Gastrocnemius medialis (tissue), 4 donors: ENCODE measurements at regions not wholly inside any gene's neighbourhood (a gene's known extent, or its start where the extent isn't known, plus 50 kb on each side); places are given as distances from the start of the nearest gene placed in this dataset.

Experiments used
- ATAC-seq, 2 donors: fragments of 150-250 bp; one replicate each; pipeline ENCODE4 v1.9.1; 2016
- DNase-seq, 2 donors: peaks; one replicate each; pipeline ENCODE4 v3.0.0-alpha.2; 2019
- H3K27ac ChIP-seq, 4 donors: fragments of 200-600 bp; sonication (generic); 1 replicate in 1 of 4; 2 replicates in 3 of 4; pipeline ENCODE4 v1.5.1; 2016 to 2018; ENCODE audit warnings: mild to moderate bottlenecking in 2 of 4, moderate library complexity in 1 of 4
- H3K27me3 ChIP-seq, 3 donors: fragments of 200-600 bp; sonication (generic) in 2 of 3; 1 replicate in 1 of 3; 2 replicates in 2 of 3; pipeline versions ENCODE4 v1.5.1 to v1.6.0; 2016 to 2019; ENCODE audit warnings: mild to moderate bottlenecking in 1 of 3, moderate library complexity in 1 of 3
- H3K36me3 ChIP-seq, 2 donors: fragments of 200-600 bp; sonication (generic) in 1 of 2; one replicate each; pipeline ENCODE4 v1.5.1; 2017 to 2018
- H3K4me1 ChIP-seq, 2 donors: fragments of 200-600 bp; sonication (generic) in 1 of 2; one replicate each; pipeline ENCODE4 v1.5.1; 2016 to 2017; ENCODE audit warnings: mild to moderate bottlenecking in 2 of 2
- H3K4me3 ChIP-seq, 4 donors: fragments of 200-600 bp; sonication (generic) in 3 of 4; 1 replicate in 1 of 4; 2 replicates in 3 of 4; pipeline ENCODE4 v1.5.1; 2016 to 2019; ENCODE audit warnings: mild to moderate bottlenecking in 2 of 4
- H3K9me3 ChIP-seq, 3 donors: fragments of 200-600 bp; sonication (generic) in 2 of 3; 1 replicate in 1 of 3; 2 replicates in 2 of 3; pipeline ENCODE4 v1.5.1; 2016 to 2019
- CTCF ChIP-seq, 5 experiments: fragments of 450-650 bp in 3 of 5; fragments of 200-600 bp in 2 of 5; sonication (generic) in 2 of 5; IDR thresholded peaks in 4 of 5; conservative IDR thresholded peaks in 1 of 5; 1 replicate in 4 of 5; 2 replicates in 1 of 5; pipeline ENCODE4 v1.5.1; 2016 to 2019; ENCODE audit warnings: antibody characterized with exemption in 5 of 5, mild to moderate bottlenecking in 3 of 5, moderate library complexity in 3 of 5
- POLR2A ChIP-seq, 2 donors: fragments of 450-650 bp; IDR thresholded peaks; one replicate each; pipeline ENCODE4 v1.6.1; 2017; ENCODE audit warnings: antibody characterized with exemption in 2 of 2, mild to moderate bottlenecking in 2 of 2, moderate library complexity in 2 of 2
- in situ Hi-C, 4 donors: fragments of 200-750 bp; cut with MboI; loops; one replicate each; pipeline versions ENCODE4 v1.15.0 to v1.8.0; 2017; ENCODE audit warnings: low sequenced_read_pairs in 4 of 4
- intact Hi-C: fragments of 100-400 bp; cut with DNase I; formaldehyde crosslinking; loops from one replicate; pipeline ENCODE4 v1.15.1; 2023; ENCODE audit warnings: low total_unique reads

- H3K27me3 ChIP-seq: no peaks in the 10 kb centered on the region
- no peak overlapping the region for H3K27ac ChIP-seq
- no peaks in the 10 kb centered on the region for H3K36me3 ChIP-seq
- TF ChIP-seq CTCF (IDR thresholded peaks at IDR 0.05 in 4 of 5, conservative IDR thresholded peaks at IDR 0.05 in 1 of 5): no peak
- in situ Hi-C loops (no loop called here), intact Hi-C loops (no loop called here)
- H3K4me1 ChIP-seq: no peaks in the 10 kb centered on the region
- no peak overlapping the region for H3K4me3 ChIP-seq
- DNase-seq: no peak
- ATAC-seq: no peak
- no peaks in the 10 kb centered on the region for H3K9me3 ChIP-seq
These were observed 282.2 kb upstream of the ATP5MC3 start for GRCh38 chr2:175463589-175464310.

GRCh38 chr2:175463169-175463568 lies 281.7 kb upstream of the ATP5MC3 start:
- TF ChIP-seq CTCF (IDR thresholded peaks at IDR 0.05 in 4 of 5, conservative IDR thresholded peaks at IDR 0.05 in 1 of 5) (no peak), POLR2A (IDR thresholded peaks at IDR 0.05) (no peak)
- no peak for ATAC-seq
- in situ Hi-C loops: no loop called here

GRCh38 chr2:175462246-175462645 lies 280.7 kb upstream of the ATP5MC3 start:
- no peak overlapping the region for H3K4me3 ChIP-seq
- intact Hi-C loops (no loop called here), in situ Hi-C loops (no loop called here)
- no peak for TF ChIP-seq CTCF (IDR thresholded peaks at IDR 0.05 in 4 of 5, conservative IDR thresholded peaks at IDR 0.05 in 1 of 5)
- TF ChIP-seq POLR2A (IDR thresholded peaks at IDR 0.05): no peak
- ATAC-seq (no peak), DNase-seq (no peak)
- no peaks in the 10 kb centered on the region for H3K4me1 ChIP-seq
- no peaks in the 10 kb centered on the region for H3K9me3 ChIP-seq
- no peak overlapping the region for H3K27ac ChIP-seq
- H3K36me3 ChIP-seq: no peaks in the 10 kb centered on the region
- H3K27me3 ChIP-seq: no peaks in the 10 kb centered on the region

More at GRCh38 chr2:175463169-175463568, 281.7 kb upstream of the ATP5MC3 start:
- no peak for DNase-seq
- intact Hi-C loops: no loop called here
- H3K4me3 ChIP-seq: no peak overlapping the region
- H3K27me3 ChIP-seq: no peaks in the 10 kb centered on the region
- no peaks in the 10 kb centered on the region for H3K36me3 ChIP-seq
- no peaks in the 10 kb centered on the region for H3K9me3 ChIP-seq
- no peaks in the 10 kb centered on the region for H3K4me1 ChIP-seq
- H3K27ac ChIP-seq: no peak overlapping the region

- ATAC-seq: no peak
- Histone ChIP-seq H3K4me1 (no peaks in the 10 kb centered on the region), H3K27me3 (no peaks in the 10 kb centered on the region), H3K36me3 (no peaks in the 10 kb centered on the region), H3K4me3 (no peak overlapping the region), H3K9me3 (no peaks in the 10 kb centered on the region), H3K27ac (no peak overlapping the region)
- in situ Hi-C loops (no loop called here), intact Hi-C loops (no loop called here)
- DNase-seq: no peak
- TF ChIP-seq POLR2A (IDR thresholded peaks at IDR 0.05): no peak
- no peak for TF ChIP-seq CTCF (IDR thresholded peaks at IDR 0.05 in 4 of 5, conservative IDR thresholded peaks at IDR 0.05 in 1 of 5)
These were observed 280.3 kb upstream of the ATP5MC3 start for GRCh38 chr2:175461839-175462238.
